Lower leg skin (tissue), 3 donors: ENCODE measurements at regions not wholly inside any gene's neighbourhood (a gene's known extent, or its start where the extent isn't known, plus 50 kb on each side); places are given as distances from the start of the nearest gene placed in this dataset.

Experiments
- CTCF ChIP-seq, 3 donors: fragments of 450-650 bp; IDR thresholded peaks; one replicate each; pipeline ENCODE4 v1.5.1; 2016; ENCODE audit warnings: antibody characterized with exemption in 3 of 3, mild to moderate bottlenecking in 3 of 3, moderate library complexity in 2 of 3
- POLR2A ChIP-seq, 2 donors: fragments of 450-650 bp; IDR thresholded peaks; one replicate each; pipeline ENCODE4 v1.6.1; 2016 to 2017; ENCODE audit warnings: antibody characterized with exemption in 2 of 2, mild to moderate bottlenecking in 1 of 2, moderate library complexity in 1 of 2

GRCh38 chr2:75321599-75321922 lies 122.2 kb upstream of the TACR1 start:
- TF ChIP-seq CTCF (IDR thresholded peaks at IDR 0.05) (no peak), POLR2A (IDR thresholded peaks at IDR 0.05) (no peak)
